ENCODE measurements at regions not wholly inside any gene's neighbourhood (a gene's known extent, or its start where the extent isn't known, plus 50 kb on each side); places are given as distances from the start of the nearest gene placed in this dataset.

DNA sequence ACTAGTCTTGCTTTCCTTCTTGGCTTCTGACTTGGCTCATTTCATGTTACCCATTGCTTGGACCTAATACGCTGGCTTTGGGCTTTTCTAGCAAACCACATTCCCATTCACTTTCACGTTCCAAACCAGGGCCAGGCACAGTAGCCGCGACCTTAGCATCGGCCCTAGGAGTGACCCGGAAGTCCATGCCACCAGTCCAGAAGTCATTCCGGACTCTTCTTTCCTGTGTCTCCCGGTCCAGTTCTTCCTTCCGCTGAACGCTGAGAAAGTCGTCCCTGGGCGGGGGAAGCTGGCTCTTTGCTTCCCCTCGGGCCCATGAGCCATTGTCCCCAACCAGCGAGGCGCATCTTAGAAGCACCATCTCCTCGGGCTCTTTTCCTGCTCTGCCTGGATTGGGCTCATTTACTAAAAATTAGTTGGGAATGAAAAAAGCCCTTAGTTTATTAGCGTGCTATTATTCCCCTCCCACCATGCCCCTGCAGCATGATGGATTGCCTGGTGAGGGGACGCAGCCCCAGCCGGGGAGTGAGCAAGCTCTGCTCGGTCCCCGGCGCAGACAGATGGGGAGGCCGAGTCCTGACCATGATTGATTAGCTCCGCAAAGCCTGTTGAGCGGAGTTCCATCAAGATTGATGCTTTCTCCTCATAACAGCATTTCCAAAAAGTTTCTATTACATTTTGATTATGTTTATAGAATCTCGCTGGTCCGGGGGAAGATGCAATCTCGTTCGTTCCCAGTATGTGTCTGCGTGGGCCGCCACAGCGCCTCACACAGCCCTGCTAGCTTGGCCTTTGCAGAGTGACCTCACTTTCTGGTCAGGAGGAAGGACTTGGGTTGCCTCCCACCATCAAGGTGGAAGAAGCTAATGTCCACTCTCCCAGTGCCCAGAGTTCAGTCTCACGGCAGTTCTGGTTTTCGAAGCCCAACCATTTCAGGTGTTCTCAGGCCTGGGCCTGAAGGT lies 115.1 kb upstream of the TOP1 start:
- no peak for DNase-seq (ENCODE audit: low spot score)
- Histone ChIP-seq H3K36me3 (no peaks in the 10 kb centered on the region), H3K27me3 (no peaks in the 10 kb centered on the region), H3K4me1 (no peaks in the 10 kb centered on the region), H3K4me3 (no peak overlapping the region), H3K27ac (no peak overlapping the region), H3K9me3 (no peaks in the 10 kb centered on the region)
- TF ChIP-seq CTCF (IDR thresholded peaks at IDR 0.05), result no peak

DNA sequence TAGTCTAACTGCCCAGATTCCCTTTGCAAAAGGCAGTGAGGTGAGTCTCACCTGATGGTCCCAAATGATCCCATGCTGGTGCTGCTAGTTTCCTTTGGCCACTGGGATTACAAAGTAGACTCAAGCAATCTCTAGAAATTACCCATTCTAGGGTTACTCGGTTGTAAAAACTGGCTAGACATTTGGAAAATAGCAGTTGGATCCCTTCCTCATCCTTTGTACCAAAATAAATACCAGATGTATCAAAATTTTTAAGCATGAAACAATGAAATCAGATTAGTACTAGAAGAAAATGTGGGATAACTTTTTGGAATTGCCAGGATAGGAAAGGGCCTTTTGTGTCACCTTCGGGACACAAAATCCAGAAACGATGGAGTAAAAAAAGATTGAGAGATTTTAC lies 112.9 kb upstream of the TOP1 start:
- Histone ChIP-seq H3K27ac (no peak overlapping the region), H3K4me3 (no peak overlapping the region), H3K27me3 (no peaks in the 10 kb centered on the region), H3K9me3 (no peaks in the 10 kb centered on the region), H3K36me3 (no peaks in the 10 kb centered on the region), H3K4me1 (no peaks in the 10 kb centered on the region)
- no peak for TF ChIP-seq CTCF (IDR thresholded peaks at IDR 0.05)
- no peak for DNase-seq (ENCODE audit: low spot score)

DNA sequence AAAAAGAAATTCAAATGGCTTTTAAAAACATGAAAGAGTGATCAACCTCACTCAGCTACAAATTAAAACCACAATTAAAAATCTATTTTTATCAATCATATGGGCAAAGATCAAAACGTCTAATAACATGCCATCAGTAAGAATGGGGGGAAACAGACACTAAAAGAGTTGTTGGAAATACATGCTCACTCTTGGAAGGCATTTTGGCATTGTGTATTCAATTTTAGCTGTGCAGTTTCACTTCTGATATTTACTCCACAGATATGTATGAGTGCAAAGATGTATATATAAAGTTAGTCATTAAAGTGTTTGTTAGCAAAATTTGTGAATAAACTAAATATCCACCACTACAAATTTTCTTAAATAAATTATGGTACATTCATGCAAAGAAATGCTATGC lies 112.3 kb upstream of the TOP1 start:
- no peaks in the 10 kb centered on the region for H3K4me1 ChIP-seq
- no peak for TF ChIP-seq CTCF (IDR thresholded peaks at IDR 0.05)

GRCh38 chr20:40920291-40920690 lies 108.3 kb upstream of the TOP1 start:
- H3K4me3 ChIP-seq, result no peak overlapping the region
- no peaks in the 10 kb centered on the region for H3K4me1 ChIP-seq
- no peaks in the 10 kb centered on the region for H3K27me3 ChIP-seq
- no peak for TF ChIP-seq CTCF (IDR thresholded peaks at IDR 0.05)
- no peaks in the 10 kb centered on the region for H3K36me3 ChIP-seq
- no peak overlapping the region for H3K27ac ChIP-seq
- no peaks in the 10 kb centered on the region for H3K9me3 ChIP-seq
- DNase-seq (ENCODE audit: low spot score), result no peak

More for the DNA sequence above, 112.3 kb upstream of the TOP1 start:
- H3K36me3 ChIP-seq, result no peaks in the 10 kb centered on the region
- no peak overlapping the region for H3K27ac ChIP-seq
- H3K9me3 ChIP-seq, result no peaks in the 10 kb centered on the region
- no peaks in the 10 kb centered on the region for H3K27me3 ChIP-seq
- no peak overlapping the region for H3K4me3 ChIP-seq
- no peak for DNase-seq (ENCODE audit: low spot score)

GRCh38 chr20:40922865-40923264 lies 105.8 kb upstream of the TOP1 start:
- Histone ChIP-seq H3K4me3 (no peak overlapping the region), H3K27me3 (no peaks in the 10 kb centered on the region), H3K9me3 (no peaks in the 10 kb centered on the region), H3K27ac (no peak overlapping the region), H3K36me3 (no peaks in the 10 kb centered on the region), H3K4me1 (no peaks in the 10 kb centered on the region)
- DNase-seq (ENCODE audit: low spot score), result no peak
- no peak for TF ChIP-seq CTCF (IDR thresholded peaks at IDR 0.05)

Measured in right atrium auricular region (tissue), 2 donors.